CD4-positive, alpha-beta T cell (primary cell): ENCODE measurements at regions not wholly inside any gene's neighbourhood (a gene's known extent, or its start where the extent isn't known, plus 50 kb on each side); places are given as distances from the start of the nearest gene placed in this dataset.

ENCODE experiments used
- ATAC-seq: fragments of 200-7000 bp; cut with Tn5 transposase; one replicate; pipeline ENCODE4 v1.10.0; 2022; ENCODE audit warnings: mild to moderate bottlenecking; ENCODE audit not compliant: poor library complexity
- CTCF ChIA-PET: fragments of 350-600 bp; sonication (Branson Sonifier 250); formaldehyde crosslinking; loops from one replicate; lab custom pipeline; 2021; ENCODE audit warnings: antibody characterized with exemption, inconsistent platforms; lab: Charles Lee
- POLR2A ChIA-PET: fragments of 350-600 bp; sonication (Branson Sonifier 250); formaldehyde crosslinking; loops from one replicate; lab custom pipeline; 2021; ENCODE audit warnings: antibody characterized with exemption, inconsistent platforms; lab: Charles Lee
- DNase-seq, 14 experiments: peaks; one replicate each; pipeline ENCODE4 v3.0.0-alpha.2; 2013 to 2020; ENCODE audit warnings: mixed read lengths in 2 of 14
- H3K27ac ChIP-seq, 2 donors: one replicate each; pipeline versions ENCODE4 v1.5.1 to v1.7.0; 2013; ENCODE audit warnings: low read length in 2 of 2, low read depth in 1 of 2, mild to moderate bottlenecking in 1 of 2
- H3K27me3 ChIP-seq, 2 experiments: 1 replicate in 1 of 2; 2 replicates in 1 of 2; pipeline versions ENCODE4 v1.6.1 to v1.7.0; 2013; ENCODE audit warnings: low read length in 2 of 2, control low read depth in 1 of 2, mild to moderate bottlenecking in 1 of 2, moderate library complexity in 1 of 2; ENCODE audit not compliant: insufficient read depth in 2 of 2, control insufficient read depth in 1 of 2
- H3K36me3 ChIP-seq: one replicate; pipeline ENCODE4 v1.6.1; 2013; ENCODE audit warnings: low read length, control low read depth; ENCODE audit not compliant: insufficient read depth
- H3K4me1 ChIP-seq: one replicate; pipeline ENCODE4 v1.6.1; 2013; ENCODE audit warnings: low read length, control low read depth; ENCODE audit not compliant: insufficient read depth
- H3K4me3 ChIP-seq: one replicate; pipeline ENCODE4 v1.5.1; 2013; ENCODE audit warnings: mild to moderate bottlenecking, low read length, moderate library complexity
- H3K9me3 ChIP-seq, 2 experiments: 1 replicate in 1 of 2; 2 replicates in 1 of 2; pipeline versions ENCODE4 v1.6.1 to v1.7.0; 2013; ENCODE audit warnings: low read length in 2 of 2, mild to moderate bottlenecking in 2 of 2, control low read depth in 1 of 2, moderate library complexity in 1 of 2; ENCODE audit not compliant: control insufficient read depth in 1 of 2, insufficient read depth in 1 of 2
- H3K27ac Mint-ChIP-seq: one replicate; pipeline ENCODE4 v1.8.0; 2020; ENCODE audit warnings: mixed read lengths
- H3K27me3 Mint-ChIP-seq: one replicate; pipeline ENCODE4 v1.8.0; 2021; ENCODE audit warnings: mixed read lengths
- H3K36me3 Mint-ChIP-seq: one replicate; pipeline ENCODE4 v1.8.0; 2021; ENCODE audit warnings: low read depth, mixed read lengths
- H3K4me1 Mint-ChIP-seq: one replicate; pipeline ENCODE4 v1.8.0; 2021; ENCODE audit warnings: low read depth, mixed read lengths
- H3K4me3 Mint-ChIP-seq: one replicate; pipeline ENCODE4 v1.8.0; 2020; ENCODE audit warnings: mild to moderate bottlenecking, mixed read lengths
- H3K9me3 Mint-ChIP-seq: one replicate; pipeline ENCODE4 v1.8.0; 2020; ENCODE audit warnings: mixed read lengths
- CTCF ChIP-seq: fragments of 200-600 bp; IDR thresholded peaks from one replicate; pipeline ENCODE4 v1.8.0; 2022; ENCODE audit warnings: antibody characterized with exemption, mild to moderate bottlenecking
- intact Hi-C, 2 experiments: fragments of 100-400 bp; cut with DNase I in 1 of 2; cut with micrococcal nuclease in 1 of 2; formaldehyde crosslinking; loops; one replicate each; pipeline versions ENCODE4 v1.15.1 to v1.9.0; 2023 to 2025; cut with DNase I, micrococcal nuclease

GRCh38 chr2:217023611-217024010, 163.7 kb upstream of the TNP1 start:
- no peaks in the 10 kb centered on the region for H3K36me3 ChIP-seq

GRCh38 chr2:217017456-217018252, 157.8 kb upstream of the TNP1 start:
- Histone ChIP-seq H3K4me3 (no peak overlapping the region), H3K4me1 (no peaks in the 10 kb centered on the region), H3K36me3 (no peaks in the 10 kb centered on the region), H3K27me3 (peaks cover 0 to 3% of the 10 kb centered on the region in 2 experiments), H3K9me3 (peaks cover 0 to 3% of the 10 kb centered on the region in 2 experiments), H3K27ac (no peak overlapping the region)
- ATAC-seq = no peak
- Mint-ChIP-seq H3K27ac (no peak overlapping the region), H3K27me3 (peaks cover 22% of the 10 kb centered on the region), H3K9me3 (no peaks in the 10 kb centered on the region), H3K36me3 (no peaks in the 10 kb centered on the region), H3K4me3 (no peak overlapping the region), H3K4me1 (no peaks in the 10 kb centered on the region)
- no peak for TF ChIP-seq CTCF
- intact Hi-C loops = no loop called here
- ChIA-PET POLR2A (no interaction called here), CTCF (no interaction called here)
- DNase-seq = no peak

More at GRCh38 chr2:217023611-217024010, 163.7 kb upstream of the TNP1 start:
- TF ChIP-seq CTCF = no peak
- peaks cover 4% of the 10 kb centered on the region for H3K27me3 Mint-ChIP-seq
- Histone ChIP-seq H3K9me3 (no peaks in the 10 kb centered on the region), H3K27me3 (no peaks in the 10 kb centered on the region), H3K27ac (no peak overlapping the region), H3K4me3 (no peak overlapping the region), H3K4me1 (no peaks in the 10 kb centered on the region)
- ChIA-PET CTCF (no interaction called here), POLR2A (no interaction called here)
- H3K36me3 Mint-ChIP-seq = no peaks in the 10 kb centered on the region
- ATAC-seq (no peak), DNase-seq (no peak)
- H3K27ac Mint-ChIP-seq = no peak overlapping the region
- H3K4me3 Mint-ChIP-seq = no peak overlapping the region
- intact Hi-C loops = no loop called here
- no peaks in the 10 kb centered on the region for H3K4me1 Mint-ChIP-seq
- H3K9me3 Mint-ChIP-seq = peaks cover 2% of the 10 kb centered on the region

GRCh38 chr2:217016796-217017419, 157.0 kb upstream of the TNP1 start:
- H3K27ac Mint-ChIP-seq = no peak overlapping the region
- H3K4me3 ChIP-seq = no peak overlapping the region
- H3K27ac ChIP-seq = no peak overlapping the region
- peaks cover under 1 to 3% of the 10 kb centered on the region in 2 experiments for H3K27me3 ChIP-seq
- ATAC-seq (no peak), DNase-seq (no peak)
- peaks cover 0 to 4% of the 10 kb centered on the region in 2 experiments for H3K9me3 ChIP-seq
- no peaks in the 10 kb centered on the region for H3K36me3 Mint-ChIP-seq
- H3K4me3 Mint-ChIP-seq = no peak overlapping the region
- peaks cover 22% of the 10 kb centered on the region for H3K27me3 Mint-ChIP-seq
- no peaks in the 10 kb centered on the region for H3K9me3 Mint-ChIP-seq
- no peaks in the 10 kb centered on the region for H3K36me3 ChIP-seq
- no peaks in the 10 kb centered on the region for H3K4me1 ChIP-seq
- TF ChIP-seq CTCF = no peak
- CTCF ChIA-PET = no interaction called here
- intact Hi-C loops = no loop called here
- H3K4me1 Mint-ChIP-seq = no peaks in the 10 kb centered on the region
- POLR2A ChIA-PET = no interaction called here
